ENCODE measurements at regions not wholly inside any gene's neighbourhood (a gene's known extent, or its start where the extent isn't known, plus 50 kb on each side); places are given as distances from the start of the nearest gene placed in this dataset.

DNA sequence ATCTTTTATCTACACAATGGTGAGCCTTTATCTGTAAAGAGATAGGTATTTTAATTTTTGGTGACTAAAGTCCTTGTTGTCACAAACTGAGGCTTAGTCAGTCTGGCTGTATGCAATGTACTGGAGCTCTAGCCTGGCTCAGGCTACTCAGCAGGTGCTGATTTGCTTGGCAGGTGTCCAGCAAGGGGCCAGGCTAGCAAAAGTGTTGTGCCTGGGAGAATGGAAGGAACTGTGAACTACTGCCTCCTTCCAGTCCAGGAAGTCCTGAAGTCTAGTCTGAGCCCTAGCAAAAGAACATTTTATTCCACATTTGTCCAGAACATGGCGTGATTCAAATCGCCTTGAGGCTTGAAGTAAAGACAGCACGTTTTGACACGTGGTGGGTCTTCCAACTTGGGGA, 260.5 kb downstream of the CCDC85A start:
- no peak for DNase-seq (ENCODE audit: low spot score)

DNA sequence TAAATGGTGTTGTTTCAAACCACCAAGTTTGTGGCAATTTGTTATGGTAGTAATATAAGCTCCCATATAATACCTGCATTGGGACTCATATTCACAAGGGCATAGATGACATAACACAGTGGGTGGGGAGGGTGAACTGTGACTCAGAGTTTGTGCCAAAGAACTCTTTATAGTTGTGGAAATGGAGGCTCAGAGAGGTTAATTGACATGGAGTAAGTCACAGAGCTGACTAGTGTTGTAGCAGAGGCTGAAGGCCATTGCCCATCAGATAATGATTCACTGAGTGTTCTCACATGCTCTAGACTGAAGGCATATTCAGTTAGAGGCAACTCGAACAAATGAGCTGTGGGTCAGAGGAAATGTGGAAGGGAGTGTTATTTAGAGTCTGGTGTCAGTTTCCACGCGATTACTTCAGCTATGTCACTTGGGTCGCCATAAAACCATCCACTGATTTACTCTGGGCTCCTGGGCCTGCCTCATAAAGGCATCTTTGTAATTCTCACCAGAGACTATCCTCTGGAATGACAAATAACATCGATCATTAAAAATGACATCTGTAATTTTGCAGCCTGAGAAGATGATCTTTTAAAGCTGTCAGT, 264.7 kb downstream of the CCDC85A start:
- DNase-seq (ENCODE audit: low spot score) = no peak

DNA sequence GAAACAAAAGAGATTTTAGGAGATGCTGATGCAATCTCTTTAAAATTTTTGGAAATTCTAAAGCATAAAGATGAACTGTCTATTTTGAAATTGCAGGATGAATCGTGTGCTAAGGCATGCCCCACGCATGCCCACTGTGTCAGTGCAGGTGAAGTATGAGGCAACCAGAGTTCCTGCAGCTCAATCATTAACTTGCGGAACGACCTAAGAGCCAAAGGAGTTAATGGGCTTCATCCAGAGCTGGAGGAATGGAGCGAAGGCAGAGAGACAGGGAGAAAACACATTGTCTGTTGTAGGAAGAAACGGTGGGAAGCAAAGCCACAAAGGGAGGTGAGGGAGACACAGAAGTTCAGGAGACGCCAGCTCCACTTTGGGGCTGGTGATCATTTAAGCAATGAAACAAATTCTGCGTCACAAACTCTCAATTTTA, 265.2 kb downstream of the CCDC85A start:
- no peak for DNase-seq (ENCODE audit: low spot score)

DNA sequence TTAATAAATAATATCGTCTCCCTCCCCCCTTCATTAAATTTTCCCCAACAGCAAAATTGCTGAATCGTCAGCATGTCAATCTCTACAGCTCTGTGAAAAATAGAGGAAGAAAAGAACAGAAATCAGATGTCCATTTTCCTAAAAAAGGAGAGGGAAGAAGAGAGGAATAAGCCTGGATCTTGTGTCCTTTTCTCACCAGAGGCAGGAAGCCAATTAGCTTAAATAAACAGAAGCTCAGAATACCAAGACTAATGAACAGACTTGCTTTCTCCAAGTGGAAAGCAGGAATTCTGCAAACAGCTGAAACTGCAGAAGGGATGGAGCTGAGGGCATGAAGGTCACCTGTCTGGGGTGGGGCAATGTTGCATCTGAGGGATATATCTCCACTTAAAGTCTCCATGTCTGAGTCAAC, 265.7 kb downstream of the CCDC85A start:
- DNase-seq (ENCODE audit: low spot score) = no peak

DNA sequence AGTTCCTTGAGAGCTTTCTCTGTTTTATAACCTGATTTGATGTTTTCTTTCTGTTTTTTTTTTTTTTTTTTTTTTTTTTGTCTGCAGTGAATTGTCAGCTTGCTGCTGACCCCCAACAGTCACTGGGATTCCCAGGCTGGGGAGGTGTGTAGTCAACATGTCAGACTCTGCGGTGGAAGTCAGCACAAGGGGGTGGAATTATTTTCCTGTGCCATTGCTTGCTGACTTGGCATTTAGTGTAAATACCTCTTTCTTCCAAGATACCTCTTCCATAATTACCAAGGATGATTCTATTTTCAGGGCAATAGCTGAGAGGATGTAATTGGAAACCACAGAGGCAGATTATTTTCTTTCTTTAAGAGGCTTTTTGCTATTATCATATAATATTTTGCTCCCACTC, 266.3 kb downstream of the CCDC85A start:
- DNase-seq (ENCODE audit: low spot score) = no peak

DNA sequence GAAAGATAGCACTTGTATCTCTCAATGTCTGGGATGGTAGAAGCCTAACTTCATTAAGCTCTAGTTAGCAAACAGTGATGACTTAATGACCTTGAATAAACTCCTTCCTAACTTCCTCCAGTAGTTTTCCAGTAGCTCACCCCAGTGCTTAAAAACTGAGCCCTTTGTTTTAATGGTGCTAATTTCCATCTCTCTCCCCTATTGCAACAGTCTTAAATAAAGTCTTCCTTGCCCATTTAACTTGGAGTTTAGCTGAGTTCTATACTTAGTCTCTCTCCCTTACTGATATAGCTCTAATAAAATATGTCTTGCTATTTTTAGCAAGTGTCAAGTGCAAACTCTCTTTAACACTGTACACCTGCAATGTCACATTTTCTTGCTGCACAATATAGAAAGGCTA, 267.0 kb downstream of the CCDC85A start:
- DNase-seq (ENCODE audit: low spot score) = no peak

DNA sequence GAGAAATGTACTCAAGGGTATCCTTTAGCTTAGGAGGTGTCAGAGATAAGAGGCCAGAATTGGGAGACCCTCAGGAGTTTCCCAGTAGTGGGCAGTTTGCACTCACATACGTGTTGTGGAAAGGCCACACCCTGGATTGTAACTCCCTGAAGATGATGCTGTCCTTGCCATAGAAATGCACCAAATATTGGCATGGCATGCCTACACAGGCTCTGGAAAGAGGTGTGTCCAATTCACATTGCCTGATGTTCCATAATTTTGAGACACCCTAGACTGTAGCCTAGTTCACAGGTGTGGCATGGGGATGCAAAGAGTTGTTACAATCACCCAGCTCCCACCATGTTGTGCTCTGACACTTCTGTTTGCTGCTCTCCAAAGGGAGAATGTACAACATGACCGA, 271.9 kb downstream of the CCDC85A start:
- DNase-seq (ENCODE audit: low spot score) = no peak

DNA sequence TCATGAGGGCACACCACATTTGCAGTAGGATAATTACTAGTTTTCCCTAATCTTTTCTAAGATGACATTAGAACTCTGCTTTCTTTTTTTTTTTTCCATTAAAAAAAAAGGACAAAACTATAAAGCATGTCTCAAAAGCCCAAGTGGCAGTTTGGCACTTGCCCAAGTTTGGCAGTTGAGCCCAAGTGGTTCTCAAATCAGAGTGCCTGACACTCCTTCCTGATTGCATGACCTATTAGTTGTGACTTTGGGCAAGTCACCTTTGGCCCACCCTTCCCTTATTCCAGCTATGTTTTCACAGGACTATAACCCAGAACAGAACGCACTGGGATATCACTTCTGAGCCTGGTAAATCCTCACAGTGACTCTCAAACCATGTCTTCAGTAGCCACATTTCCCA, 273.0 kb downstream of the CCDC85A start:
- no peak for DNase-seq (ENCODE audit: low spot score)

DNA sequence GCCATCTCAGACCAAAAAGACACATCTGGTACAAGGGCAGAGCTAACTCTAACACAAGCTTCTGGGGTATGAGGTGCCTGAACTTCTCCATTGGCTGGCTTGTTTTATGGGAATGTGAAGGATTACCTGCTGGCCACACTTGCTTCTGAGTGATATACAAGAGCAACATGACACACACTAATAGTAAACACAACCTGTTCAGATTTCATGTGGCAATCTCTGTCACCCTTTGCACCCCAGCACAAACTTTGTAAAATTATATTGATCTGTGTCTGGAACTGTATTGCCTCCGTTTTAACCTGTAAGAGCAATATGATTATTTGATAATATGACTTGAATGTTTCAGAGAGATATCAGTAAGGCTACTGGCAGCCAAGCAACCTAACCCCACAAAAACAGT, 276.7 kb downstream of the CCDC85A start:
- DNase-seq (ENCODE audit: low spot score) = no peak

DNA sequence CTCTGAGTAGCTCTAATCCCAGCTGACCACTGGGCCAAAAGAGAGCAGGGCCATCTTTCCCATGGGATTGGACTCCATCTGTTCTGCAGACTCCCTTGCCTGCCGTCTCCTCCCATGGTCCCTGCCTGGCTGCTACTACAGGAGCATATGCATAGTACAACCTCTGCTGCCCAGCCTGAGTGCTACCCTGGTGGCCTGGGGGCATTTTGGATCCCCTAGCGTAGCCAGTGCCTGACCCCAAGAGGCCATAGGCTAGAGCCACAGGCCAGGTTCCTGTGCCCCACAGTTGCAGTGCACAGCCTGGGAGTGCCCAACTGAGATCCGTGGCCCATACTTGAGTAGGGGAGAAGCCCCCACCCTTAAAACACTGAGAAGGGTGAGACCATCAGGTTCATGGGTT, 280.3 kb downstream of the CCDC85A start:
- no peak for DNase-seq (ENCODE audit: low spot score)

DNA sequence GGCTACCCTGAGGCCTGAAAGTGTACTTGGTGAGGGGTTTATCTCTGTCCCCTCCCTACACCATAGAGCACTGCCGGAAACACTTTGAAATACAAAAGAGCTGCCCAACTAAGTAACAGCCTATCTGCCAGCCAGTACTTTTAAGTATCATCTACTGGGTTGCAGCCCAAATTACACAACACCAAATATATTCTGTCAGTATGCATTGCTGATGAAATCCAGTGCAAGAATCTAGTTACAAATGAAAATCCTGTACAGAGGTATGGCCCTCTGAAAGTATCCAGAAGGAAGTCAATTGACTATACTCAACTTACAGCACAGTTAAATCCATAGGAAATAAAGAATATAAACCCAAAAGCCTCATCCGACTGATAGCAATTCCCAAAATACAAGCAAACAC, 280.8 kb downstream of the CCDC85A start:
- no peak for DNase-seq (ENCODE audit: low spot score)

DNA sequence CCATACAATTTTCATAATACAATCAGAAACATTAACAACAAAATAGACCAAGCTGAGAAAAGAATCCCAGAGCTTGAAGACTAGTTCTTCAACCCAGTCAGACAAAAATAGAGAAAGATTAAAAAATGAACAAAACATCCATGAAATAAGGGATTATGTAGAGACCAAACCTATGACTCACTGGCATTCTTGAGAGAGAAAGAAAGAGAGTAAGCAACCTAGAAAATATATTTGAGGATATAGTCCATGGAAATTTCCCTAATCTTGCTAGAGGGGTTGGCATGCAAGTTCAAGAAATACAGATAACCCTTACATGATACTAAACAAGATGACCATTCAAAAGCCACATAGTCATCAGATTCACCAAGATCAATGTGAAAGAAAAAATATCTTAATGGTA, 281.7 kb downstream of the CCDC85A start:
- DNase-seq (ENCODE audit: low spot score) = no peak

DNA sequence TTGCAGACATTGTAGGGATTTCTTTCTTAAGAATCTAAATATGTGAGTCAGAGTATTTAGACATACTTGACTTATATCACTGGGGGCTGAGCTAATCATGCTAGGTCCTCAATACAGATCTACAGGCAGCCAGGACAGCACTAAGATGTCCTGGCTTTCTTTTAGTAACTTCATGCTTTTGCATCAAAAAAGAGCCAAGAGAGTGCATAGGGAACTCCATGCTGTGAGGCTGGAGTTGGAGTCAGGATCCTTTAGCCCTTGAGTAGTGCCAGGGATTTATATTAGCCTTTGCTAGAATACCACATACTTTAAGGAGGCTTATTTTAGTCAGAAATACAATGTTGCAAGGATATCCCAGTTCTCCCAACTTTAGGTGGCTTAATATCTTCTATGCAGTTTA, 289.7 kb downstream of the CCDC85A start:
- no peak for DNase-seq (ENCODE audit: low spot score)

DNA sequence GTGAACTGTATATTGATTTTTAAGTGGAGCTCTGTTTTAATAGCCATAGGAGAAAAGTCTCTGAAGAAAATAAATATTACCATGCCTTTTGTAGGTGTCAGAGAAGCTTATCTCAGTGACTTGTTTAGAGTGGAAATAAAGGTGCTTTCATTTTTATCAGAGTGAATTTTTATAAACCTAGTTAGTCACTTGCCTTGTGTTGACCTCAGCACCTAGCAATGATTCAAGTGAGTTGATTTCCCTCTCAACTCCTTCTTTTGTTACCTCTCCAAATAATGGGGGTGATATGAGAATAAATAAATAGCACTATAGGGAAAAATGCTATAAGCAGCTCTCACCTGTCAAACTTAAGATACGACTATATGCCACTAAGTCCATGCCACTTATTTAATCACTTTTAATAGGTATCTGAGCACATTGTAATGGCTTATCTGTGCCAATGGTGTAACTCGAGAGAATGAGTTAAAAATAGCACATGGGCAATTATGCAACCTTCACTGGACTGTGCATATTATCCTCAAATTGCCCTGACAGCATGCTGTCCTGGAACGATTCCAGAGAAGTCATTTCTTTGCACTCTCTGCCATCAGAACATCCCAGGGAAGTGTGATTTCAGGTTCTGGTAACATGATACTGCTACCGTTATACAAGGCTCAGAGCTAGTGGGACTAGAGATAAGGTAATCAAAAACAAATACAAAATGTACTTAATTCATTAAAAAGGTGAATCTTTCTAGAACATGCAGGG, 290.8 kb downstream of the CCDC85A start:
- no peak for DNase-seq (ENCODE audit: low spot score)

DNA sequence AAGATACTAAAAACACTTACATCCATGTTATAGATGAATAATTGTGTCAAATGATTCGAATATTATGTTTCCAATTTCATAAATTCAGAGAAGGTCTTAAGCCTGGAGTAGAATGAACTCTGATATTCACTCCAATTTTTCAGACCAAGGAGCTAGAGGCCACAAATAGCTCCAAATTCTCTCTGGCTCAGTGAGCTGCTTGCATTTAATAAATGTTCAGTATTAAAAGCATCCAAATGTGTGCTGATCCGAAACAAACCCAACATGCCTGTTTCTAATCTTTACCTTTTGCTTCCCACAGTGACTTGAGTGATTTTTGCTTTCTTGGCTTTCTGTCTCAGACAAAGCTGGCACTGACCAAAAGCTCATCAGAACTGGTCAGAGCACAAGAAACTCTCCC, 291.4 kb downstream of the CCDC85A start:
- DNase-seq (ENCODE audit: low spot score) = no peak

DNA sequence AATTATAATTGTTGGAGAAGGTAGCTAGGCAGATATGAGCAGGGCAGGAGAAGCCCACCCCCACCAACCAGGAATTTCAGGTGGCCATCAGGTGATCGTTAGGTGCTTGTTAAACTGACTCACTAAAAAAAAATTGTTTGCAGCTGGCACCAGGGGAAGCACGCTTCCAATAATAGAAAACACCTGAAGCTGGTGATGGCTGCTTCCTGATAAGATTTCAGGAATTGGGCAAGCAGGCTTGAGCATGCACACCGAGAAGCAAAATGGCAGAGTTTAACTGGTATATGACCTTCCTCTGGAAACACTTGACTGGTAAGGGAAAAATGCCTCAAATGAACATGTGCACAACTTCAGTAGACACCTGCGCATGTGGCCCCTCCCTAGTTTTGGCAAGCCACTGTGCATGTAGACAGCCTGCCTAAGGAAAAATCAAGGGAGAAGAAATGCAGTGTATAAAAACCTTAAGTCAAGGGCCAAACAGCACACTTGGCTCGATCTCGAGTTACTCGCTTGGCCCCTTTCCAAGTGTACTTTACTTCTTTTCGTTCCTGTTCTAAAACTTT, 292.8 kb downstream of the CCDC85A start:
- DNase-seq (ENCODE audit: low spot score) = no peak

DNA sequence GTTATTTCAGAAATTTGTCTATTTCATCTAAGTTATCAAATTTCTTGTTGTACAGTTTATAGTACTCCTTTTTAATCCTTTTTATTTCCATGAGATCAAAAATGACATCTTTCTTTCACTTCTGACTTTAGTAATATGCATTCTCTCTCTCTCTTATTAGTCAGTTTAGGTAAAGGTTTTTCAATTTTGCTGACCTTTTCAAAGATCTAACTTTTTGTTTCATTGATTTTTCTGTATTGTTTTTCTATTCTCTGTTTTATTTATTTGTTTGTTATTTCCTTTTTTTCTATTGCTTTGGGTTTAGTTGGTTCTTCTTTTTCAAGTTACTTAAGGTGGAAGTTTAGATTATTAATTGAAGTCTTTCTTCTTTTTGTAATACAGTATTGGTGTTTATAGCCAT, 294.2 kb downstream of the CCDC85A start:
- no peak for DNase-seq (ENCODE audit: low spot score)

DNA sequence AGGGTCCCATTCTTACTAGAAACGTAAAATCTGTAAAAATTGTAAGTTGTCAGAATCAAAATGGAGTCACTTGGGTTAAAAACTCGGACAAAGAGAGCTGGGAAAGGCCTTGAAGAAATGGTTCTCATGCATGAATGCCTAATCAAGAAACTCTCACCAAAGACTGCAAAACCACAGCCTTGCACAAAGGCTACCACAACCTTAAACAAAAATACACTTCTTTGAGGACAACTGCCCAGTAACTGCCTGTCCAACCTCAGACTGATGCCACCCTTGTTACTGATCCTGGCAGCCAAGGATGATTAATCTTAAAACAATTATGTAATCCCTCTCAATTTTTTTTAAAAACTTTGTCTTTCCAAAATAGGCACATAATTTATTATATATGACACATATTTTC, 299.3 kb downstream of the CCDC85A start:
- no peak for DNase-seq (ENCODE audit: low spot score)

DNA sequence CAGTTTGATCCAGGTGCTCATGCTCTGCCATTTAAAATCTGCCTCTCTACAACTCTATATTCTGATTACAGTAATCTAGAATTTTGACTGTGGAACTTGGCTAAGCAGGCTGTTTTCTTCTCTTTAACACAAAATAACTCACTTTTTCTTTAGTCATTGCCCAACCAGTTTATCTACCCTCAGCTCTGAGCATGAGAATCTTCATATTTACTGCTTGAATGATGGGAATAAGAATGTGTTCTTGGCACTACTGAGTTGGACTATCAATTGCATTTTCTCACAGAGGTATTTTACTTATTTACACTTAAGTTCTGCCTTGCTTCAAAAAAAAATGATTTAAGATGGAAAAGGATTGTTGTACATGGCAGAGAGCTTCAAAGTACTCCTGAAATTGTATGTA, 301.1 kb downstream of the CCDC85A start:
- DNase-seq (ENCODE audit: low spot score) = no peak

DNA sequence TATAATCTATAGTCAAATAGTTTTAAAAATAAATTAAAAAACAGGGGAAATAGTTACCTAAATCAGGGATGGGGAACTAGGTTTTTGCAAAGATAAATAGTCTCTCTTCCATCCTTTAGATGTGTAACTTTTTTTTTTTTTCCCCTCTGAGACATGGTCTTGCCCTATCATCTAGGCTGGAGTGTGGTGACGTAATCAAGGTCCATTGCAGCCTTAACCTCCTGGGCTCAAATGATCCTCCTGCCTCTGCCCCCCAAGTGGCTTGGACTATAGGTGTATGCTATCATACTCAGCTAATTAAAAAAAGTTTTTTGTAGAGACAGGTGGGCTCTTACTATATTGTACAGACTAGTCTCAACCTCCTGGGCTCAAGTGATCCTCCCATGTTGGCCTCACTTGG, 316.5 kb downstream of the CCDC85A start:
- DNase-seq (ENCODE audit: low spot score) = no peak

DNA sequence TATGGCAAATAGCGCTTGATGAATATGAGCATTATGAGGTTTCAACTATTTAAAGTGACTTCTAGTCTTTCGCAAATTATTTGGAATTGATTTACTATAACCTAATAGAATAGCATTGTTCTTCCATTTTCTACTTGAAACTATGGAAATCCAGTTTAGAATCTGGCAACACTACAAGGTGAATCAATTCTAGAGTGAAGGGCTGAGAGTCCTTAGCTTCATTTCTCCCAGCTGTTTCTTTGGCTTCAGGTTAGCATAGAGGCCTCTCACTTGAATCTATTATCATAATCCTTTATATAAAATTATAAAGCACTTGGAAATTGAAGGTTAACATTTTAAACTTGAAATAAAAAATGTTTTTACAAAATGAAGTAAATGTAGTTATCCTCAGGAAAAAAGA, 318.8 kb downstream of the CCDC85A start:
- no peak for DNase-seq (ENCODE audit: low spot score)

DNA sequence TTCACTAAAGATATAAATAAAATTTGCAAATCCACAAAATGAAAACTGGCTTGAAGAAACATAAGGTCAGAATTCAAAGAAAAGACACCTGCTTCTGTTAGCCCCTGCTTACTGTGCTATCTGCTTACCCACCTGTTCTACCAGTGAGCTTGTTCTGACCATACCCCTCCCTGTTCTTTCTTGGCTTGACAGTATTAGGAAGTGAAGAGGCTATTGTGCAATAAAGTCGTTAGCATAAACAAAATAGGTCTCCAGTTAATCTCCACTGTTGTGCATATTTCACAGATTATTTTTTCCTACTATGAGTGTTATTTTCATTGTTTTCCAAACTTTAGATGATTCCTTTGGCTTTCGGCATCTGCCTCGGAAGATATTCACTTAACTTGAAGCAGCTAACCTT, 322.1 kb downstream of the CCDC85A start:
- no peak for DNase-seq (ENCODE audit: low spot score)

DNA sequence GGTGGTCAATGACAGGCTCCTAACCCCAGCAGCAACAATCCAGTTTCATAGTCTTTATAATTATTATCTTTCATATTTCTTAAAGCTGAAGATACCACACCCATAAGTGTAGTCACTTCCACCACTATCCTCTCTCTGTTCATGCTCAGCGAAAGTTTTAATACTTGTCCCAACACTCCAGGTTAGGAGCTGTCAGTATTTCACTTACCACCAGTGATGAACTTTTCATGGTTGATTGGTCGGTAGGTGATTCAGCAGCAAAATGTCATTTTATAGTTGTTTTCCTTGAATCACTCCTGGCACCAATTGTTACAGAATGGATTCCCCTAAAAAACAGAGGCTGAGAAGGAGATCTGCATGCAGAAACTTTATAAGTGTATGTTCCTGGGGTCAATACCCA, 324.9 kb downstream of the CCDC85A start:
- DNase-seq (ENCODE audit: low spot score) = no peak

DNA sequence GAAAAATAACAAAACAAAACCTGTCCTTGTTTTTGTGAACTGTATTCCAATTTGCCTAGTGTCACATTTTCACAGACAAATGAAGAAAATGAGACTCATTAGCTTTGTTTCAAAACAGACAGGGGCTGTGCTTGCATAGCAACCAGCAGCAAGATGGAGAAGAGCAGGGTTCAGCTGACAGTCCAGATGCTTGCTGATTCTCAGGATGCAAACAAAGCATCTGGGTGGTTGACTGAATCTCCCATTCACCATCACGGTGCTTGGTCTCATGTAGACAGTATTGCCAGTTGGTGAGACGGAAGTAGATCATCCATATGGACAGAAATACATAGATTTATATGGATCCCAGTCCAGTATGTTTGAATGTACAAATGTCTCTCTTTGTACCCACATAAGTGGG, 326.8 kb downstream of the CCDC85A start:
- DNase-seq (ENCODE audit: low spot score) = no peak

All from iPS-NIHi11 (cell line).